Ishikawa (cell line): ENCODE measurements at regions not wholly inside any gene's neighbourhood (a gene's known extent, or its start where the extent isn't known, plus 50 kb on each side); places are given as distances from the start of the nearest gene placed in this dataset.

Experiments
- TF ChIP-seq, protein P1 (sequence below): IDR thresholded peaks from 2 replicates; pipeline ENCODE4 v1.6.1; 2012
- TF ChIP-seq, protein P2 (sequence below): IDR thresholded peaks from 2 replicates; pipeline ENCODE4 v1.6.1; 2012; ENCODE audit warnings: low read depth, mild to moderate bottlenecking

DNA sequence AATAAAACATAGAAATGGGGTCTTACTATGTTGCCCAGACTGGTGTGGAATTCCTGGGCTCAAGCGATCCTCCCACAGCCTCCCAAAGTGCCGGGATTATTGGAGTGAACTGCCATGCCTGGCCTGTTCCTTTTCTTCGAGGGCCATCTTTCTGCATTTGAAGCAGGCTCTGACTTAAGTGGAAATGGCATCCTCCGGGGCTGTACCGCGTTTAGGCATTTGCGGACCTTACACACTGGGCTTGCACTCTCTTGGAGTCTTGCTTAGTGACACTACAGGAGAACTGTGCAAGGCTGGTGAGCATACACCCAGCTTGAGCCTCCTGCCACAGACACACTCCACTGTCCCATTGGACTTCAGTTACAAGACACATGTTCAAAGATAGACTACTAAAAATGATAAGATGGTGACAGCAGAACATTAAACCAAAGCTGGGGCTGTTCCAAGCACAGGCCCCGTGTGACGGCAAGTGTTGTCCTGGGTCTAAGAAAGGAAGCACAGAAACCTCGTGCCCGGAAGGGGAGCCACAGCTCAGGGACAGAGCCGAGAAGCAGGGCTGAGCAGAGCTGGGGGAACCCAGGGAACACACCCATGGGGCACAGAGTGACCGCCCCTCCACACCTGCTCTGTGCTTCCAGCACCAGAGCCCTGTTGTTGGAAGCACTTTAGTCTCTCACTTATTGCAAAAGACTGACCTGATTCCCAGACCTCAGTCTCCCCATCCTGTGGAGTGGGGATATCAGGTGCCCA lies 59.0 kb upstream of the SHANK2 start:
- TF ChIP-seq, protein P1, sequence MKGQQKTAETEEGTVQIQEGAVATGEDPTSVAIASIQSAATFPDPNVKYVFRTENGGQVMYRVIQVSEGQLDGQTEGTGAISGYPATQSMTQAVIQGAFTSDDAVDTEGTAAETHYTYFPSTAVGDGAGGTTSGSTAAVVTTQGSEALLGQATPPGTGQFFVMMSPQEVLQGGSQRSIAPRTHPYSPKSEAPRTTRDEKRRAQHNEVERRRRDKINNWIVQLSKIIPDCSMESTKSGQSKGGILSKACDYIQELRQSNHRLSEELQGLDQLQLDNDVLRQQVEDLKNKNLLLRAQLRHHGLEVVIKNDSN, result no peak
- TF ChIP-seq, protein P2, sequence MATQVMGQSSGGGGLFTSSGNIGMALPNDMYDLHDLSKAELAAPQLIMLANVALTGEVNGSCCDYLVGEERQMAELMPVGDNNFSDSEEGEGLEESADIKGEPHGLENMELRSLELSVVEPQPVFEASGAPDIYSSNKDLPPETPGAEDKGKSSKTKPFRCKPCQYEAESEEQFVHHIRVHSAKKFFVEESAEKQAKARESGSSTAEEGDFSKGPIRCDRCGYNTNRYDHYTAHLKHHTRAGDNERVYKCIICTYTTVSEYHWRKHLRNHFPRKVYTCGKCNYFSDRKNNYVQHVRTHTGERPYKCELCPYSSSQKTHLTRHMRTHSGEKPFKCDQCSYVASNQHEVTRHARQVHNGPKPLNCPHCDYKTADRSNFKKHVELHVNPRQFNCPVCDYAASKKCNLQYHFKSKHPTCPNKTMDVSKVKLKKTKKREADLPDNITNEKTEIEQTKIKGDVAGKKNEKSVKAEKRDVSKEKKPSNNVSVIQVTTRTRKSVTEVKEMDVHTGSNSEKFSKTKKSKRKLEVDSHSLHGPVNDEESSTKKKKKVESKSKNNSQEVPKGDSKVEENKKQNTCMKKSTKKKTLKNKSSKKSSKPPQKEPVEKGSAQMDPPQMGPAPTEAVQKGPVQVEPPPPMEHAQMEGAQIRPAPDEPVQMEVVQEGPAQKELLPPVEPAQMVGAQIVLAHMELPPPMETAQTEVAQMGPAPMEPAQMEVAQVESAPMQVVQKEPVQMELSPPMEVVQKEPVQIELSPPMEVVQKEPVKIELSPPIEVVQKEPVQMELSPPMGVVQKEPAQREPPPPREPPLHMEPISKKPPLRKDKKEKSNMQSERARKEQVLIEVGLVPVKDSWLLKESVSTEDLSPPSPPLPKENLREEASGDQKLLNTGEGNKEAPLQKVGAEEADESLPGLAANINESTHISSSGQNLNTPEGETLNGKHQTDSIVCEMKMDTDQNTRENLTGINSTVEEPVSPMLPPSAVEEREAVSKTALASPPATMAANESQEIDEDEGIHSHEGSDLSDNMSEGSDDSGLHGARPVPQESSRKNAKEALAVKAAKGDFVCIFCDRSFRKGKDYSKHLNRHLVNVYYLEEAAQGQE, result no peak
